ENCODE measurements at regions not wholly inside any gene's neighbourhood (a gene's known extent, or its start where the extent isn't known, plus 50 kb on each side); places are given as distances from the start of the nearest gene placed in this dataset.

GRCh38 chr4:10808591-10808990 lies 124.0 kb upstream of the CLNK start:
- TF ChIP-seq EZH2 (IDR thresholded peaks at IDR 0.05; ENCODE audit: low read depth, low read length, severe bottlenecking) (no peak), MAX (IDR thresholded peaks at IDR 0.05) (no peak), CTCF (IDR thresholded peaks at IDR 0.05; ENCODE audit: control extremely low read depth in 1 of 3, insufficient read depth in 1 of 3, low read depth in 1 of 3, low read length in 3 of 3) (no peak), SP1 (IDR thresholded peaks at IDR 0.05; ENCODE audit: low read depth, low read length) (no peak), POLR2AphosphoS5 (IDR thresholded peaks at IDR 0.05; ENCODE audit: low read depth, low read length) (no peak), POLR2A (IDR thresholded peaks at IDR 0.05; ENCODE audit: control extremely low read depth in 1 of 2, low read depth in 2 of 2, low read length in 2 of 2) (no peak), CHD2 (IDR thresholded peaks at IDR 0.05; ENCODE audit: low read length) (no peak), RXRA (IDR thresholded peaks at IDR 0.05; ENCODE audit: insufficient read depth, low read depth, low read length) (no peak)

All from H1 (cell line).